Medulla oblongata (tissue), 1 donor: ENCODE measurements at regions not wholly inside any gene's neighbourhood (a gene's known extent, or its start where the extent isn't known, plus 50 kb on each side); places are given as distances from the start of the nearest gene placed in this dataset.

Experiments
- DNase-seq: peaks from one replicate; pipeline ENCODE4 v3.0.0-alpha.2; 2015; ENCODE audit errors: extremely low spot score

- no peak for DNase-seq
Observed at GRCh38 chr2:16008331-16008850, 68.0 kb downstream of the MYCN start.

GRCh38 chr2:16007167-16007934 lies 67.0 kb downstream of the MYCN start:
- no peak for DNase-seq

GRCh38 chr2:16006537-16007166 lies 66.3 kb downstream of the MYCN start:
- DNase-seq, result no peak

- no peak for DNase-seq
Observed at GRCh38 chr2:16005816-16006536, 65.6 kb downstream of the MYCN start.

GRCh38 chr2:16005389-16005788 lies 65.0 kb downstream of the MYCN start:
- no peak for DNase-seq

GRCh38 chr2:16003809-16004208 lies 63.5 kb downstream of the MYCN start:
- no peak for DNase-seq

- no peak for DNase-seq
Observed at GRCh38 chr2:16003152-16003551, 62.8 kb downstream of the MYCN start.

- no peak for DNase-seq
Observed at GRCh38 chr2:16002575-16002974, 62.2 kb downstream of the MYCN start.

- DNase-seq, result no peak
Observed at GRCh38 chr2:16002144-16002543, 61.8 kb downstream of the MYCN start.

- DNase-seq, result no peak
Observed at GRCh38 chr2:16000642-16001041, 60.3 kb downstream of the MYCN start.

GRCh38 chr2:15999596-16000469 lies 59.5 kb downstream of the MYCN start:
- no peak for DNase-seq

- DNase-seq, result no peak
Observed at GRCh38 chr2:15997728-15998280, 57.5 kb downstream of the MYCN start.

GRCh38 chr2:15996536-15997423 lies 56.4 kb downstream of the MYCN start:
- DNase-seq, result no peak
